GM23248 (cell line): ENCODE measurements at regions not wholly inside any gene's neighbourhood (a gene's known extent, or its start where the extent isn't known, plus 50 kb on each side); places are given as distances from the start of the nearest gene placed in this dataset.

Experiments
- EZH2 ChIP-seq: fragments of 200-600 bp; sonication (generic); IDR thresholded peaks from 2 replicates; pipeline ENCODE4 v1.6.1; 2018; ENCODE audit warnings: antibody characterized with exemption, mild to moderate bottlenecking; ENCODE audit not compliant: insufficient read depth, poor library complexity, severe bottlenecking
- EZH2phosphoT487 ChIP-seq: fragments of 200-600 bp; sonication (generic); IDR thresholded peaks from 2 replicates; pipeline ENCODE4 v1.6.1; 2018; ENCODE audit warnings: antibody characterized with exemption, moderate library complexity, mild to moderate bottlenecking, low read depth; ENCODE audit not compliant: insufficient read depth

DNA sequence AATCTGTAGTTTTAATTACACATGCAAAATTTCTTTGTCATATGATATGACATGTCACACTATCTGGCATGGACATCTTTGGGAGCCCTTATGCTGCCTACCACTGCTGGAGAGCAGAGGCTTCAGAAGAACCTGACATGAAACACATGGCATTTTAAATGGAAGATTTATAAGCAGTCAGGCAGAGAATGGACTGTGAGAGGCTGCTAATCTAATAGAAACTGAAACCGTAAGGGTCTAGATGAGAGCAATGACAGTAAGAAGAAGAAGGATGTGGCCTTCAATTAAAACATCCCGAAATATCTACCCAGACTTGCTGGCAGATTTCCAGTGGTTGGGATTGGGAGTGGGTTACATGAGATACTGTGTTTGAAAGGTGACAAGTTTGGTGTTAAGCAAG lies 149.8 kb downstream of the MACIR start:
- no peak for TF ChIP-seq EZH2
- no peak for TF ChIP-seq EZH2phosphoT487
